ENCODE measurements at regions not wholly inside any gene's neighbourhood (a gene's known extent, or its start where the extent isn't known, plus 50 kb on each side); places are given as distances from the start of the nearest gene placed in this dataset.
"Not testable (repeated sequence)": the region's sequence is repeated elsewhere in the genome, so short reads cannot be mapped to it uniquely, and the experiment has no call there.

- TF ChIP-seq CTCF (IDR thresholded peaks at IDR 0.05; ENCODE audit: low read depth, low read length, missing control alignments), result no peak
- DNase-seq (ENCODE audit: extremely low read depth, low read depth), result no peak
- H3K4me3 ChIP-seq (replicated peaks; ENCODE audit: low read depth, low read length), result no peak overlapping the region
Measured at GRCh38 chr15:66886686-66887273, 178.6 kb upstream of the SMAD3 start.

DNA sequence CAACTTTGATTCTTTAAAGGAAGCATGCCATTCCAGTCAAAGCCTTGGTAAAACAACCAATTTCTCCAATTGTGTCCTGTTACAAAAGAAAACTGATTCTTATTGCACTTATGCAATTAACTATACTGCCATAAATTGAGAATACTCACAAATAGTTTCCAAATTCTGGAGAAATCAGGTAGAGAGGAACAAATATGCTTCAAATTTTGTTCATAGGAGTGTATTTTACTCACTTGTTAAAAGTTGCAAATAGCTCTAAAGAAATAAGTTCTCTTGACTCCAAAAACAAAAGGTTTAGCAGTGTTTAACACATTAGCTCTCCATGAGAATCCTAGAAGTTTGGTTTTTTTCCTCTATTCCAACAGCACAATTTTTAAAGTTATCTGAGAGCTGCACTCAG is 176.1 kb upstream of the SMAD3 start:
- not testable (repeated sequence) for H3K4me3 ChIP-seq (replicated peaks; ENCODE audit: low read depth, low read length); DNase-seq (ENCODE audit: extremely low read depth, low read depth)

DNA sequence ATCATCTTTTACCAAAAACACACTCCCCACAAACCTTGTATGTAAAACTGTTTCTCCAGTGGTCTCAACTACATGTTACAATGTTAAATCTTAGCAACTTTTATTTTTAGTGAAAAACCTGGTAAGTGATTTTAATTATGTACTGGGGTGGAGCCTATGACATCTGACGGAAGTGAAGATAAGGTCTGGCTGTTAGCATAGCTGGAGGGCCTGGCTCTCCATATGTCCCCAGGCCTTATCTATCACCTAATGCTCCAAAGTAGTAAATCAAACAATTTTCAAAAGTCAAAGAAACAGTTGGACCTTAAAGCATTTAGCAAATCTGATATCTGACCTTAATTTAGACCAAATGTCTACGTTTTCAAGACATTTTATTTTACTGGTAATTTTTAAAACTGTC is 173.6 kb upstream of the SMAD3 start:
- no peak for TF ChIP-seq CTCF (IDR thresholded peaks at IDR 0.05; ENCODE audit: low read depth, low read length, missing control alignments)
- no peak for DNase-seq (ENCODE audit: extremely low read depth, low read depth)
- H3K4me3 ChIP-seq (replicated peaks; ENCODE audit: low read depth, low read length), result no peak overlapping the region

GRCh38 chr15:66893294-66893693 is 172.1 kb upstream of the SMAD3 start:
- TF ChIP-seq CTCF (IDR thresholded peaks at IDR 0.05; ENCODE audit: low read depth, low read length, missing control alignments), result no peak
- H3K4me3 ChIP-seq (replicated peaks; ENCODE audit: low read depth, low read length), result no peak overlapping the region
- no peak for DNase-seq (ENCODE audit: extremely low read depth, low read depth)

- H3K4me3 ChIP-seq (replicated peaks; ENCODE audit: low read depth, low read length), result no peak overlapping the region
- no peak for DNase-seq (ENCODE audit: extremely low read depth, low read depth)
- TF ChIP-seq CTCF (IDR thresholded peaks at IDR 0.05; ENCODE audit: low read depth, low read length, missing control alignments), result no peak
Measured at GRCh38 chr15:66894363-66894762, 171.0 kb upstream of the SMAD3 start.

DNA sequence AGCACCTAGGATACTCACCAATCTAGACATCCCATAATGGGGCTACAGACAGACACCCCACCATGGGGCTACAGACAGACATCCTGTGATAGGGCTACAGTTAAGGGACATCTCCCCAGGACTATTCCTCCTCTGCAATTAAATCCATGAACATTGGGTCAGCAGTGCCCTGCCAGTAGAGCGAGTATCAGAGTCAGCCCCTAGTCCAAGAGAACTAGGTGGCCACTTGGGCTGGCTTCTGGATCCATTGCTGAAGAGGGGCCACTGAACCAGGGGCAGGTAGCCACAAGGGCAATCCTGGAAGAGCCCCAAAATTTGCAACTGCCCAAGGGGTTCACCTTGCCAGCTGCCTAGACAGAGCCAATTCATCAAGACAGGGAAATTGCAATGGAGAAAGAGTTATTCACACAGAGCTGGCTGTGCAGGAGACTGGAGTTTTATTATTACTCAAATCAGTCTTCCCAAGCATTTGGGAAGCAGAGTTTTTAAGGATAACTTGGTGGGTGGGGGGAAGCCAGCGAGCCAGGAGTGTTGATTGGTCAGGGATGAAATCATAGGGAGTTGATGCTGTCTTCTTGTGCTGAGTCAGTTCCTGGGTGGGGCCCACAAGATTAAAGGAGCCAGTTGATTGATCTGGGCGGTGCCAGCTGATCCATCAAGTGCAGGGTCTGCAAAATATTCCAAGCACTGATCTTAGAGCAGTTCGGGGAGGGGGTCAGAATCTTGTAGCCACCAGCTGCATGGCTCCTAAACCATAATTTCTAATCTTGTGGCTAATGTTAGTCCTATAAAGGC is 170.2 kb upstream of the SMAD3 start:
- no peak overlapping the region for H3K4me3 ChIP-seq (replicated peaks; ENCODE audit: low read depth, low read length)
- TF ChIP-seq CTCF (IDR thresholded peaks at IDR 0.05; ENCODE audit: low read depth, low read length, missing control alignments), result no peak
- DNase-seq (ENCODE audit: extremely low read depth, low read depth), result no peak

DNA sequence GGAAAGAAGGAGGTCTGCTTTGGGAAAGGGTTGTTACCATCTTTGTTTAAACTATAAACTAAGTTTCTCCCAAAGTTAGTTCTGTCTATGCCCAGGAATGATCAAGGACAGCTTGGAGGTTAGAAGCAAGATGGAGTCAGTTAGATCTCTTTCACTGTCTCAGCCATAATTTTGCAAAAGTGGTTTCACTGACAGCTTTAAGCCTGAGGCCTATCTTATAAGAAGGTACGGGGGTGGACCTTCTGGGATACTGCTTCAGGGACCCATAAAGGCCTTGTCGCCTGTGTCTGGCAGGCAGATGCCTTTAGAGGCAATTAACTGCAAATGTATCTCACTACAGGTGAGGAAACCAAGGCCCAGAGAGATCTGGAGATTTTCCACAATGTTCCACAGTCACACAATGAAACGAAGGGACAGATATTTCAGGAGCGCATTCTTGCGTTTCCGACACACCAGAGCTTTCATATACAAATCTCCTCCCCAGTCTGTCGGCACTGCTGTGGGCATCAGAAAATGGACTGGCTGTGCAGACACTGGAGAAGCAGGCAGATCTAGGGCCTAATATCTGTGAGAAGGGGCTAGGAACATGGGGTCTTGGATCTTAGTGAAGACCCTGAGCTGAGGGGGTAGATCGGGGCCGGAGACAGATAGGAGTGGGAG is 169.5 kb upstream of the SMAD3 start:
- TF ChIP-seq CTCF (IDR thresholded peaks at IDR 0.05; ENCODE audit: low read depth, low read length, missing control alignments), result no peak
- no peak overlapping the region for H3K4me3 ChIP-seq (replicated peaks; ENCODE audit: low read depth, low read length)
- DNase-seq (ENCODE audit: extremely low read depth, low read depth), result no peak
